GM23248 (cell line): ENCODE measurements at regions not wholly inside any gene's neighbourhood (a gene's known extent, or its start where the extent isn't known, plus 50 kb on each side); places are given as distances from the start of the nearest gene placed in this dataset.

ENCODE experiments used
- EZH2 ChIP-seq: fragments of 200-600 bp; sonication (generic); IDR thresholded peaks from 2 replicates; pipeline ENCODE4 v1.6.1; 2018; ENCODE audit warnings: antibody characterized with exemption, mild to moderate bottlenecking; ENCODE audit not compliant: insufficient read depth, poor library complexity, severe bottlenecking
- EZH2phosphoT487 ChIP-seq: fragments of 200-600 bp; sonication (generic); IDR thresholded peaks from 2 replicates; pipeline ENCODE4 v1.6.1; 2018; ENCODE audit warnings: antibody characterized with exemption, moderate library complexity, mild to moderate bottlenecking, low read depth; ENCODE audit not compliant: insufficient read depth

- TF ChIP-seq EZH2phosphoT487 = no peak
- no peak for TF ChIP-seq EZH2
Observed at GRCh38 chr2:116223912-116224311, 1590.6 kb upstream of the DDX18 start.
